H9 (cell line): ENCODE measurements at regions not wholly inside any gene's neighbourhood (a gene's known extent, or its start where the extent isn't known, plus 50 kb on each side); places are given as distances from the start of the nearest gene placed in this dataset.
A peak's percentile ranks its signal among the peaks of the same experiment; 100 is the strongest.

Experiments
- DNase-seq: peaks from one replicate; pipeline ENCODE4 v3.0.0-alpha.2; 2017
- H2AFZ ChIP-seq: one replicate; pipeline ENCODE4 v1.6.1; 2013; ENCODE audit warnings: mild to moderate bottlenecking, low read length, control low read depth, moderate library complexity
- H2AK5ac ChIP-seq: 2 replicates; pipeline ENCODE4 v1.6.1; 2013; ENCODE audit warnings: low read length, control low read depth, mixed read lengths; ENCODE audit not compliant: insufficient read length
- H2BK120ac ChIP-seq: one replicate; pipeline ENCODE4 v1.6.1; 2013; ENCODE audit warnings: low read depth, mild to moderate bottlenecking, low read length, control low read depth, inconsistent platforms; ENCODE audit not compliant: poor library complexity, severe bottlenecking
- H2BK12ac ChIP-seq: 2 replicates; pipeline ENCODE4 v1.6.1; 2013; ENCODE audit warnings: low read length, control low read depth, mixed read lengths, low read depth; ENCODE audit not compliant: insufficient read length
- H2BK15ac ChIP-seq: 2 replicates; pipeline ENCODE4 v1.6.1; 2013; ENCODE audit warnings: low read depth, low read length, control low read depth
- H2BK20ac ChIP-seq: one replicate; pipeline ENCODE4 v1.6.1; 2013; ENCODE audit warnings: low read depth, mild to moderate bottlenecking, low read length, control low read depth, inconsistent platforms; ENCODE audit not compliant: poor library complexity, severe bottlenecking
- H2BK5ac ChIP-seq: 2 replicates; pipeline ENCODE4 v1.6.1; 2013; ENCODE audit warnings: low read length, control low read depth, mixed read lengths; ENCODE audit not compliant: insufficient read length
- H3K14ac ChIP-seq: 2 replicates; pipeline ENCODE4 v1.6.1; 2013; ENCODE audit warnings: low read length, control low read depth; ENCODE audit not compliant: insufficient read depth
- H3K18ac ChIP-seq: 2 replicates; pipeline ENCODE4 v1.6.1; 2013; ENCODE audit warnings: low read depth, mild to moderate bottlenecking, mixed read lengths, low read length, control low read depth; ENCODE audit not compliant: insufficient read length
- H3K23ac ChIP-seq: 2 replicates; pipeline ENCODE4 v1.6.1; 2013; ENCODE audit warnings: low read length, control low read depth, mixed read lengths, low read depth; ENCODE audit not compliant: insufficient read length
- H3K23me2 ChIP-seq: 2 replicates; pipeline ENCODE4 v1.6.1; 2013; ENCODE audit warnings: low read depth, mild to moderate bottlenecking, mixed read lengths, low read length, control low read depth; ENCODE audit not compliant: insufficient read length, poor library complexity, severe bottlenecking
- H3K27ac ChIP-seq: 2 replicates; pipeline ENCODE4 v1.5.1; 2013; ENCODE audit warnings: low read length, control low read depth, mixed read lengths, low read depth; ENCODE audit not compliant: insufficient read length
- H3K27me3 ChIP-seq: 2 replicates; pipeline ENCODE4 v1.6.1; 2013; ENCODE audit warnings: low read length, control low read depth, inconsistent platforms; ENCODE audit not compliant: insufficient read depth
- H3K4ac ChIP-seq: 2 replicates; pipeline ENCODE4 v1.6.1; 2013; ENCODE audit warnings: low read depth, mild to moderate bottlenecking, control low read depth, inconsistent platforms, low read length, moderate library complexity
- H3K4me1 ChIP-seq: 2 replicates; pipeline ENCODE4 v1.6.1; 2013; ENCODE audit warnings: low read length, control low read depth, inconsistent platforms; ENCODE audit not compliant: insufficient read depth
- H3K4me2 ChIP-seq: 2 replicates; pipeline ENCODE4 v1.6.1; 2013; ENCODE audit warnings: low read length, control low read depth, mixed read lengths; ENCODE audit not compliant: insufficient read length, insufficient read depth
- H3K56ac ChIP-seq: 2 replicates; pipeline ENCODE4 v1.6.1; 2013; ENCODE audit warnings: low read depth, mild to moderate bottlenecking, mixed read lengths, low read length, control low read depth; ENCODE audit not compliant: insufficient read length
- H3K79me1 ChIP-seq: 2 replicates; pipeline ENCODE4 v1.6.1; 2013; ENCODE audit warnings: low read depth, mild to moderate bottlenecking, moderate library complexity, low read length, control low read depth, inconsistent platforms; ENCODE audit not compliant: insufficient read depth, poor library complexity, severe bottlenecking
- H3K79me2 ChIP-seq: 2 replicates; pipeline ENCODE4 v1.6.1; 2013; ENCODE audit warnings: low read length, control low read depth, inconsistent platforms; ENCODE audit not compliant: insufficient read depth
- H3K9ac ChIP-seq: 2 replicates; pipeline ENCODE4 v1.6.1; 2013; ENCODE audit warnings: low read length, control low read depth, mixed read lengths; ENCODE audit not compliant: insufficient read length; ENCODE audit errors: extremely low read depth
- H3K9me3 ChIP-seq: one replicate; pipeline ENCODE4 v1.6.1; 2013; ENCODE audit warnings: low read depth, low read length, inconsistent platforms; ENCODE audit not compliant: control insufficient read depth
- H3T11ph ChIP-seq: one replicate; pipeline ENCODE4 v1.6.1; 2013; ENCODE audit warnings: mild to moderate bottlenecking, low read length, control low read depth, inconsistent platforms
- H4K20me1 ChIP-seq: one replicate; pipeline ENCODE4 v1.6.1; 2013; ENCODE audit not compliant: control insufficient read depth, insufficient read length, insufficient read depth
- H4K5ac ChIP-seq: 2 replicates; pipeline ENCODE4 v1.6.1; 2013; ENCODE audit warnings: low read depth, mild to moderate bottlenecking, mixed read lengths, low read length, control low read depth; ENCODE audit not compliant: insufficient read length
- H4K8ac ChIP-seq: replicated peaks from 2 replicates; pipeline ENCODE4 v1.6.1; 2013; ENCODE audit warnings: low read length, control low read depth, mixed read lengths, low read depth; ENCODE audit not compliant: insufficient read length
- H4K91ac ChIP-seq: 2 replicates; pipeline ENCODE4 v1.6.1; 2013; ENCODE audit warnings: low read depth, mild to moderate bottlenecking, moderate library complexity, mixed read lengths, low read length, control low read depth; ENCODE audit not compliant: insufficient read length
- H3K27ac Mint-ChIP-seq, 3 experiments: 2 replicates in 2 of 3; 3 replicates in 1 of 3; pipeline ENCODE4 v1.8.0; 2020 to 2021; ENCODE audit warnings: mixed read lengths in 3 of 3, mild to moderate bottlenecking in 1 of 3, moderate library complexity in 1 of 3
- H3K27me3 Mint-ChIP-seq: 2 replicates; pipeline ENCODE4 v1.8.0; 2021; ENCODE audit warnings: low read depth, mild to moderate bottlenecking, moderate library complexity, mixed read lengths
- H3K36me3 Mint-ChIP-seq, 3 experiments: 2 replicates in 2 of 3; 3 replicates in 1 of 3; pipeline ENCODE4 v1.8.0; 2020 to 2021; ENCODE audit warnings: low read depth in 3 of 3, mixed read lengths in 3 of 3; ENCODE audit not compliant: insufficient read depth in 1 of 3
- H3K4me1 Mint-ChIP-seq, 2 experiments: 2 replicates each; pipeline ENCODE4 v1.8.0; 2020; ENCODE audit warnings: mixed read lengths in 2 of 2
- H3K4me3 Mint-ChIP-seq, 2 experiments: 2 replicates in 1 of 2; 3 replicates in 1 of 2; pipeline ENCODE4 v1.8.0; 2020 to 2021; ENCODE audit warnings: mild to moderate bottlenecking in 2 of 2, mixed read lengths in 2 of 2, moderate library complexity in 1 of 2
- H3K9me3 Mint-ChIP-seq, 2 experiments: 2 replicates in 1 of 2; 3 replicates in 1 of 2; pipeline ENCODE4 v1.8.0; 2020; ENCODE audit warnings: mild to moderate bottlenecking in 2 of 2, mixed read lengths in 2 of 2, moderate library complexity in 1 of 2
- CTCF ChIP-seq: fragments of 200-600 bp; sonication (generic); conservative IDR thresholded peaks from 3 replicates; pipeline ENCODE4 v1.8.0; 2021; ENCODE audit warnings: antibody characterized with exemption, mild to moderate bottlenecking
- WGBS: extraction: QIAGEN DNeasy Blood & Tissue Kit; methylation state at CpG from one replicate; pipeline ENCODE4 v1.1.7; 2013; ENCODE audit warnings: missing lambda C conversion rate, low lambda C conversion rate, mixed read lengths; ENCODE audit not compliant: insufficient read length; ENCODE audit errors: extremely low coverage; 5-methylcytosine and 5-hydroxymethylcytosine counted together

DNA sequence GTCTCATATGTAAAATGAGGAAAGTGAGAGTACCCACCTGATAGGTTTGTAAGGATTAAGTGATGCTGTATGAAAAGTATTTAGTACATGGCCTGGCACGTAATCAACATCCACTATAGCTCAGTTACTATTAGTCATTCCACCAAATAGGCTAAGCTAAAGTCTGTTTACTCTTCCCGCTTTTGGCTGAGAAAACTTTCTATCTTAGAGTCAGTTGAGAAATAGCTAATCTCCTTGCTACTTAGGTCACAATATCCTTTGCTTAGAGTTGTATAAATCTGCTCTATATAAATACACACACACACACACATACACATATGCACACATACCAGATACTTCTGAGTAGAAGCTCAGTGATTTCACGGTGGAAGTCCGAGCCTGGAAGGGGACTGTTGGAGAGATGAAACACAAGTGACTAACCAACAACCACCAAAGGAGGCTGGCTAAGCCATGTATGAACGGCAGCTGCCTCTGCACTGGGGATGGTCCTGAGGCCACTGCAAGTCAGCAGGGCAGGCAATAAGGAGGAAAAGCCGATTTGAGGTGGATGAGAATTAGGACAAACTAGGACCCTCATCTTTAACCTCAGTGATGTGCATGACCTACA is 104.6 kb upstream of the EPHA4 start:
- no peak for TF ChIP-seq CTCF
- no peak overlapping the region for H2AK5ac ChIP-seq
- H3K27me3 Mint-ChIP-seq, result no peaks in the 10 kb centered on the region
- no peak overlapping the region for H3K56ac ChIP-seq
- H2AFZ ChIP-seq, result no peak overlapping the region
- peak overlapping the region in 1 of 3 experiments; percentile 4; a peak in 2 of 7 replicates for H3K27ac Mint-ChIP-seq
- no peak overlapping the region for H4K91ac ChIP-seq
- whole genome bisulfite sequencing, result no CpG with 5 or more reads among the region's 6 CpGs
- no peak overlapping the region for H3K23ac ChIP-seq
- no peak overlapping the region for H3K4me3 Mint-ChIP-seq
- peaks cover 51 to 59% of the 10 kb centered on the region in 2 experiments for H3K4me1 Mint-ChIP-seq
- H3K9ac ChIP-seq, result no peak overlapping the region
- H2BK5ac ChIP-seq, result no peak overlapping the region
- no peak overlapping the region for H2BK120ac ChIP-seq
- H3K27ac ChIP-seq, result no peak overlapping the region
- H3K36me3 Mint-ChIP-seq, result no peaks in the 10 kb centered on the region; a peak in 1 of 7 replicates
- H3K4me2 ChIP-seq, result no peak overlapping the region
- no peak overlapping the region for H3K18ac ChIP-seq
- no peaks in the 10 kb centered on the region for H3K9me3 Mint-ChIP-seq
- H3T11ph ChIP-seq, result no peak overlapping the region
- H3K14ac ChIP-seq, result no peak overlapping the region
- no peaks in the 10 kb centered on the region for H3K9me3 ChIP-seq
- no peak overlapping the region for H4K8ac ChIP-seq
- H2BK12ac ChIP-seq, result no peak overlapping the region
- no peaks in the 10 kb centered on the region for H3K27me3 ChIP-seq
- no peaks in the 10 kb centered on the region for H3K79me1 ChIP-seq
- H2BK15ac ChIP-seq, result no peak overlapping the region
- no peaks in the 10 kb centered on the region for H4K20me1 ChIP-seq
- H3K23me2 ChIP-seq, result no peaks in the 10 kb centered on the region
- H3K4me1 ChIP-seq, result peaks cover 21% of the 10 kb centered on the region
- no peak overlapping the region for H3K4ac ChIP-seq
- no peaks in the 10 kb centered on the region for H3K79me2 ChIP-seq
- DNase-seq, result no peak
- no peak overlapping the region for H4K5ac ChIP-seq
- H2BK20ac ChIP-seq, result no peak overlapping the region
